WTC11 (cell line): ENCODE measurements at regions not wholly inside any gene's neighbourhood (a gene's known extent, or its start where the extent isn't known, plus 50 kb on each side); places are given as distances from the start of the nearest gene placed in this dataset.

Experiments
- ATAC-seq: fragments of 200-7000 bp; cut with Tn5 transposase; 2 replicates; pipeline ENCODE4 v1.10.0; 2021; ENCODE audit warnings: mild to moderate bottlenecking, moderate library complexity
- CTCF ChIA-PET: fragments of 300-600 bp; sonication (Branson Sonifier 250); formaldehyde crosslinking; loops from one replicate; lab custom pipeline; 2021; ENCODE audit warnings: antibody characterized with exemption; lab: Charles Lee
- POLR2A ChIA-PET: fragments of 350-600 bp; sonication (Branson Sonifier 250); formaldehyde crosslinking; loops from one replicate; lab custom pipeline; 2021; ENCODE audit warnings: antibody characterized with exemption; lab: Charles Lee
- DNase-seq: peaks from one replicate; pipeline ENCODE4 v3.0.0; 2021; ENCODE audit warnings: low spot score
- H3K27ac Mint-ChIP-seq: 2 replicates; pipeline ENCODE4 v1.8.0; 2021; ENCODE audit warnings: mixed read lengths
- H3K27me3 Mint-ChIP-seq: 2 replicates; pipeline ENCODE4 v1.8.0; 2021; ENCODE audit warnings: low read depth, mild to moderate bottlenecking, moderate library complexity, mixed read lengths
- H3K36me3 Mint-ChIP-seq: 2 replicates; pipeline ENCODE4 v1.8.0; 2021; ENCODE audit warnings: mixed read lengths
- H3K4me1 Mint-ChIP-seq: 2 replicates; pipeline ENCODE4 v1.8.0; 2022; ENCODE audit warnings: mixed read lengths
- H3K4me3 Mint-ChIP-seq: 2 replicates; pipeline ENCODE4 v1.8.0; 2021; ENCODE audit warnings: mild to moderate bottlenecking, moderate library complexity, mixed read lengths
- H3K9me3 Mint-ChIP-seq: 2 replicates; pipeline ENCODE4 v1.8.0; 2021; ENCODE audit warnings: mixed read lengths
- ATF1 ChIP-seq: sonication (generic); formaldehyde crosslinking; IDR thresholded peaks from 2 replicates; pipeline ENCODE4 v1.8.1; 2023; ENCODE audit warnings: mild to moderate bottlenecking, moderate library complexity, missing genetic modification reagents
- CREB1 ChIP-seq: sonication (generic); formaldehyde crosslinking; IDR thresholded peaks from 2 replicates; pipeline ENCODE4 v1.8.0; 2023; ENCODE audit warnings: mild to moderate bottlenecking, missing genetic modification reagents
- CREM ChIP-seq: sonication (generic); formaldehyde crosslinking; IDR thresholded peaks from 2 replicates; pipeline ENCODE4 v1.8.1; 2022; ENCODE audit warnings: mild to moderate bottlenecking, missing genetic modification reagents, moderate library complexity
- CTCF ChIP-seq: fragments of 200-600 bp; IDR thresholded peaks from 2 replicates; pipeline ENCODE4 v1.8.0; 2022; ENCODE audit warnings: antibody characterized with exemption
- ELF4 ChIP-seq: sonication (generic); formaldehyde crosslinking; IDR thresholded peaks from 2 replicates; pipeline ENCODE4 v1.8.1; 2022; ENCODE audit warnings: low read depth, mild to moderate bottlenecking, moderate library complexity, missing genetic modification reagents
- FOXJ3 ChIP-seq: sonication (generic); formaldehyde crosslinking; IDR thresholded peaks from 2 replicates; pipeline ENCODE4 v1.9.0; 2021; ENCODE audit warnings: missing genetic modification reagents, mild to moderate bottlenecking, borderline replicate concordance
- KAT7 ChIP-seq: sonication (generic); formaldehyde crosslinking; IDR thresholded peaks from 2 replicates; pipeline ENCODE4 v1.8.1; 2023; ENCODE audit warnings: missing genetic modification reagents, mild to moderate bottlenecking, borderline replicate concordance
- MYBL2 ChIP-seq: sonication (generic); formaldehyde crosslinking; IDR thresholded peaks from 2 replicates; pipeline ENCODE4 v1.8.1; 2023; ENCODE audit warnings: mild to moderate bottlenecking, moderate library complexity, missing genetic modification reagents
- NFE2L1 ChIP-seq: sonication (generic); formaldehyde crosslinking; IDR thresholded peaks from 2 replicates; pipeline ENCODE4 v1.8.1; 2023; ENCODE audit warnings: missing genetic modification reagents
- PRDM15 ChIP-seq: sonication (generic); formaldehyde crosslinking; IDR thresholded peaks from 2 replicates; pipeline ENCODE4 v1.8.0; 2022; ENCODE audit warnings: missing genetic modification reagents
- TP53 ChIP-seq: sonication (generic); formaldehyde crosslinking; IDR thresholded peaks from 2 replicates; pipeline ENCODE4 v1.8.1; 2023; ENCODE audit warnings: mild to moderate bottlenecking, missing genetic modification reagents
- USF1 ChIP-seq: sonication (generic); formaldehyde crosslinking; IDR thresholded peaks from 2 replicates; pipeline ENCODE4 v1.8.0; 2022; ENCODE audit warnings: mild to moderate bottlenecking, missing genetic modification reagents
- ZMAT4 ChIP-seq: fragments of 250-450 bp; sonication (Bioruptor Pico); IDR thresholded peaks from 2 replicates; pipeline ENCODE4 v1.9.0; 2021; ENCODE audit warnings: mild to moderate bottlenecking
- ZNF121 ChIP-seq: sonication (generic); formaldehyde crosslinking; IDR thresholded peaks from 2 replicates; pipeline ENCODE4 v1.8.0; 2023; ENCODE audit warnings: missing genetic modification reagents
- ZNF416 ChIP-seq: fragments of 250-450 bp; sonication (Bioruptor Pico); IDR thresholded peaks from 2 replicates; pipeline ENCODE4 v1.9.0; 2021; ENCODE audit warnings: mild to moderate bottlenecking, inconsistent platforms
- ZNF423 ChIP-seq: fragments of 250-450 bp; sonication (Bioruptor Pico); IDR thresholded peaks from 2 replicates; pipeline ENCODE4 v2.1.2; 2022; ENCODE audit warnings: mild to moderate bottlenecking, moderate library complexity
- ZNF512 ChIP-seq: sonication (generic); formaldehyde crosslinking; IDR thresholded peaks from 2 replicates; pipeline ENCODE4 v1.8.1; 2022; ENCODE audit warnings: missing genetic modification reagents, borderline replicate concordance
- ZNF532 ChIP-seq: fragments of 250-450 bp; sonication (Bioruptor Pico); IDR thresholded peaks from 2 replicates; pipeline ENCODE4 v1.9.0; 2021; ENCODE audit warnings: mild to moderate bottlenecking, borderline replicate concordance

GRCh38 chr7:155969192-155969929 is 157.1 kb upstream of the SHH start (continued):
- TF ChIP-seq PRDM15 (CRISPR knock-in tag) (no peak), ZNF512 (CRISPR knock-in tag) (no peak), ELF4 (no peak)
- TF ChIP-seq, all 79 proteins: peak for 0

GRCh38 chr7:155965010-155965409 is 152.7 kb upstream of the SHH start:
- H3K4me3 Mint-ChIP-seq: no peak overlapping the region
- peaks cover 27% of the 10 kb centered on the region for H3K36me3 Mint-ChIP-seq
- POLR2A ChIA-PET: interaction anchor here (1.1 kb wide), 1 partner anchor 32 kb away, joined by 3 read pairs; no protein-coding TSS in a partner anchor
- DNase-seq: no peak
- no peak overlapping the region for H3K27ac Mint-ChIP-seq
- H3K27me3 Mint-ChIP-seq: no peaks in the 10 kb centered on the region; the same call in 1 of the 2 replicates
- TF ChIP-seq ZNF416 (CRISPR knock-in tag) (no peak), ZNF423 (CRISPR knock-in tag) (no peak), NFE2L1 (CRISPR knock-in tag) (no peak), ZMAT4 (CRISPR knock-in tag) (no peak), ELF4 (no peak), ZNF121 (CRISPR knock-in tag) (no peak), USF1 (CRISPR knock-in tag) (no peak), CTCF (no peak), FOXJ3 (CRISPR knock-in tag) (no peak), MYBL2 (CRISPR knock-in tag) (no peak)
- TF ChIP-seq, all 79 proteins: peak for 0
- Mint-ChIP-seq H3K4me1 (no peaks in the 10 kb centered on the region), H3K9me3 (peaks cover 58% of the 10 kb centered on the region)
- CTCF ChIA-PET: no interaction called here
- ATAC-seq: no peak

- ATAC-seq: no peak
- H3K4me1 Mint-ChIP-seq: no peaks in the 10 kb centered on the region
- TF ChIP-seq ATF1 (CRISPR knock-in tag) (no peak), KAT7 (CRISPR knock-in tag) (no peak), CREM (no peak), ZNF532 (no peak), CREB1 (CRISPR knock-in tag) (no peak), TP53 (CRISPR knock-in tag) (no peak)
- CTCF ChIA-PET: no interaction called here
- DNase-seq: no peak
- no peak overlapping the region for H3K4me3 Mint-ChIP-seq
- peaks cover 58% of the 10 kb centered on the region for H3K9me3 Mint-ChIP-seq
- H3K27ac Mint-ChIP-seq: no peak overlapping the region
- H3K27me3 Mint-ChIP-seq: no peaks in the 10 kb centered on the region; the same call in 1 of the 2 replicates
- H3K36me3 Mint-ChIP-seq: peaks cover 27% of the 10 kb centered on the region
- POLR2A ChIA-PET: interaction anchor here (1.1 kb wide), 1 partner anchor 32 kb away, joined by 3 read pairs; no protein-coding TSS in a partner anchor
Observed at GRCh38 chr7:155964543-155964942, 152.3 kb upstream of the SHH start.
